ENCODE measurements at regions not wholly inside any gene's neighbourhood (a gene's known extent, or its start where the extent isn't known, plus 50 kb on each side); places are given as distances from the start of the nearest gene placed in this dataset.

DNA sequence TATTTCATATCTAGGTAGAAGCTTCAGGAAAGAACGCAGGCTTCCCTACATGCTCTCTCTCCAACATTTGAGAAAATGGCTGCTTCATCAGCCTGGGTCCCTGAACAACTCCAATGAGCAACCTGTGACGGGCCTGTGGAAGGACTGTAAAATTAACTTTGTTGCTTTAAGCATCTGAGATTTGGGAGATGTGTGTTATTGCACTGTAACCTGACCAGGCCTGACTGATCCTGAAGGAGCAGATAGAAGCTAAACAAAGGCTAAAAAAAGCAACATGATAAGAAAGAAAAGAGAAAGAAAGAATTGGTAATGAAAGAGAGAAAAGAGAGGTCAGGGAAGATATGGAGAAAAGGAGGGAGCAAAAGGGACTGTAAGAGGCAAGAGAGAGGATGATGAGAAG is 77.1 kb upstream of the MBNL2 start:
- Histone ChIP-seq H3K36me3 (ENCODE audit: control insufficient read depth in 2 of 2, extremely low read depth in 1 of 2, insufficient read depth in 2 of 2, low read length in 2 of 2) (no peaks in the 10 kb centered on the region), H3K4me3 (replicated peaks in 1 of 3; ENCODE audit: insufficient read depth in 1 of 3, low read depth in 1 of 3, low read length in 3 of 3) (no peak overlapping the region), H3K27ac (ENCODE audit: insufficient read depth, low read depth, low read length) (no peak overlapping the region), H3K9me1 (replicated peaks; ENCODE audit: control insufficient read depth, extremely low read depth, insufficient read depth, low read length) (no peaks in the 10 kb centered on the region), H3K27me3 (ENCODE audit: control insufficient read depth in 2 of 2, insufficient read depth in 2 of 2, low read length in 2 of 2) (peaks cover 2 to 13% of the 10 kb centered on the region in 2 experiments), H3K79me2 (ENCODE audit: control insufficient read depth, insufficient read depth, low read length) (no peaks in the 10 kb centered on the region), H3K4me2 (ENCODE audit: insufficient read depth, low read length) (no peak overlapping the region), H3K4me1 (ENCODE audit: control insufficient read depth, extremely low read depth, insufficient read depth, low read length) (peaks cover 19% of the 10 kb centered on the region), H3K9ac (replicated peaks; ENCODE audit: extremely low read depth, insufficient read depth, low read length) (no peak overlapping the region), H4K20me1 (replicated peaks; ENCODE audit: control insufficient read depth, extremely low read depth, insufficient read depth, low read length) (no peaks in the 10 kb centered on the region), H2AFZ (ENCODE audit: low read depth, low read length) (no peak overlapping the region), H3K9me3 (replicated peaks; ENCODE audit: control insufficient read depth, insufficient read depth, low read length) (no peaks in the 10 kb centered on the region)
- FAIRE-seq: no peak
- dilution Hi-C loops (cut with MboI; ENCODE audit: extremely low pct_ligation_motif_present, low sequenced_read_pairs): no loop called here
- ChIA-PET CTCF (interaction anchor here (0.9 to 1.5 kb wide), 2 partner anchors 35 to 214 kb away, joined by 3 to 5 read pairs; no protein-coding TSS in a partner anchor), POLR2A (no interaction called here)
- intact Hi-C loops (cut with micrococcal nuclease): no loop called here
- DNase-seq (ENCODE audit: low read depth, low spot score): no peak
- no TSS peak for BruUV-seq (replicated peaks)
- TF ChIP-seq MYC (IDR thresholded peaks at IDR 0.05; ENCODE audit: low read depth, low read length) (no peak), FOS (IDR thresholded peaks at IDR 0.05; ENCODE audit: borderline replicate concordance, insufficient read depth, low read length) (no peak), POLR2AphosphoS5 (IDR thresholded peaks at IDR 0.05; ENCODE audit: insufficient read depth, low read depth, low read length) (no peak), JUN (IDR thresholded peaks at IDR 0.05; ENCODE audit: borderline replicate concordance, insufficient read depth, insufficient read length, low read depth) (no peak), POLR2A (IDR thresholded peaks at IDR 0.05; ENCODE audit: low read depth, low read length) (no peak), EZH2 (IDR thresholded peaks at IDR 0.05; ENCODE audit: borderline replicate concordance, low read depth, low read length, severe bottlenecking) (no peak), MAX (IDR thresholded peaks at IDR 0.05; ENCODE audit: insufficient read depth, insufficient read length) (no peak), GATA2 (IDR thresholded peaks at IDR 0.05; ENCODE audit: insufficient read depth, insufficient read length, low read depth, low read length) (no peak)

GRCh38 chr13:97148894-97149293 is 73.2 kb upstream of the MBNL2 start:
- TF ChIP-seq JUN (IDR thresholded peaks at IDR 0.05; ENCODE audit: borderline replicate concordance, insufficient read depth, insufficient read length, low read depth): no peak
- TF ChIP-seq MAX (IDR thresholded peaks at IDR 0.05; ENCODE audit: insufficient read depth, insufficient read length): no peak
- no peak for TF ChIP-seq GATA2 (IDR thresholded peaks at IDR 0.05; ENCODE audit: insufficient read depth, insufficient read length, low read depth, low read length)
- TF ChIP-seq MYC (IDR thresholded peaks at IDR 0.05; ENCODE audit: low read depth, low read length): no peak
- TF ChIP-seq POLR2AphosphoS5 (IDR thresholded peaks at IDR 0.05; ENCODE audit: insufficient read depth, low read depth, low read length): no peak
- TF ChIP-seq EZH2 (IDR thresholded peaks at IDR 0.05; ENCODE audit: borderline replicate concordance, low read depth, low read length, severe bottlenecking): no peak
- TF ChIP-seq POLR2A (IDR thresholded peaks at IDR 0.05; ENCODE audit: low read depth, low read length): no peak
- TF ChIP-seq CTCF (IDR thresholded peaks at IDR 0.05; ENCODE audit: extremely low read depth in 1 of 2, insufficient read depth in 1 of 2, low read depth in 1 of 2, low read length in 2 of 2): no peak
- no peak for TF ChIP-seq FOS (IDR thresholded peaks at IDR 0.05; ENCODE audit: borderline replicate concordance, insufficient read depth, low read length)
- no peaks in the 10 kb centered on the region for H3K79me2 ChIP-seq (ENCODE audit: control insufficient read depth, insufficient read depth, low read length)
- no peak overlapping the region for H3K27ac ChIP-seq (ENCODE audit: insufficient read depth, low read depth, low read length)
- CTCF ChIA-PET: no interaction called here
- H2AFZ ChIP-seq (ENCODE audit: low read depth, low read length): no peak overlapping the region
- H3K27me3 ChIP-seq (ENCODE audit: control insufficient read depth in 2 of 2, insufficient read depth in 2 of 2, low read length in 2 of 2): peaks cover 5 to 33% of the 10 kb centered on the region in 2 experiments
- intact Hi-C loops (cut with micrococcal nuclease) (no loop called here), dilution Hi-C loops (cut with MboI; ENCODE audit: extremely low pct_ligation_motif_present, low sequenced_read_pairs) (no loop called here)
- H3K4me1 ChIP-seq (ENCODE audit: control insufficient read depth, extremely low read depth, insufficient read depth, low read length): no peaks in the 10 kb centered on the region
- no peaks in the 10 kb centered on the region for H3K9me3 ChIP-seq (replicated peaks; ENCODE audit: control insufficient read depth, insufficient read depth, low read length)
- DNase-seq (ENCODE audit: low read depth, low spot score) (no peak), FAIRE-seq (no peak)
- POLR2A ChIA-PET: no interaction called here
- BruUV-seq (replicated peaks): no TSS peak
- H3K36me3 ChIP-seq (ENCODE audit: control insufficient read depth in 2 of 2, extremely low read depth in 1 of 2, insufficient read depth in 2 of 2, low read length in 2 of 2): no peaks in the 10 kb centered on the region
- no peaks in the 10 kb centered on the region for H4K20me1 ChIP-seq (replicated peaks; ENCODE audit: control insufficient read depth, extremely low read depth, insufficient read depth, low read length)
- H3K9ac ChIP-seq (replicated peaks; ENCODE audit: extremely low read depth, insufficient read depth, low read length): no peak overlapping the region
- H3K9me1 ChIP-seq (replicated peaks; ENCODE audit: control insufficient read depth, extremely low read depth, insufficient read depth, low read length): no peaks in the 10 kb centered on the region
- no peak overlapping the region for H3K4me2 ChIP-seq (ENCODE audit: insufficient read depth, low read length)
- H3K4me3 ChIP-seq (replicated peaks in 1 of 3; ENCODE audit: insufficient read depth in 1 of 3, low read depth in 1 of 3, low read length in 3 of 3): no peak overlapping the region

Measured in endothelial cell of umbilical vein (primary cell).